HG02973 (cell line): ENCODE measurements at regions not wholly inside any gene's neighbourhood (a gene's known extent, or its start where the extent isn't known, plus 50 kb on each side); places are given as distances from the start of the nearest gene placed in this dataset.

ENCODE experiments used
- ATAC-seq: cut with Tn5 transposase; IDR thresholded peaks from one replicate; pipeline ENCODE4 v1.9.1; 2021; ENCODE audit warnings: moderate library complexity; ENCODE audit not compliant: unreplicated experiment

- ATAC-seq = no peak
Observed at GRCh38 chr17:79163071-79163470, 88.4 kb downstream of the ENGASE start.

GRCh38 chr17:79162012-79162963, 87.7 kb downstream of the ENGASE start:
- no peak for ATAC-seq

GRCh38 chr17:79160980-79161636, 86.5 kb downstream of the ENGASE start:
- ATAC-seq = no peak

GRCh38 chr17:79159926-79160325, 85.3 kb downstream of the ENGASE start:
- ATAC-seq = no peak

DNA sequence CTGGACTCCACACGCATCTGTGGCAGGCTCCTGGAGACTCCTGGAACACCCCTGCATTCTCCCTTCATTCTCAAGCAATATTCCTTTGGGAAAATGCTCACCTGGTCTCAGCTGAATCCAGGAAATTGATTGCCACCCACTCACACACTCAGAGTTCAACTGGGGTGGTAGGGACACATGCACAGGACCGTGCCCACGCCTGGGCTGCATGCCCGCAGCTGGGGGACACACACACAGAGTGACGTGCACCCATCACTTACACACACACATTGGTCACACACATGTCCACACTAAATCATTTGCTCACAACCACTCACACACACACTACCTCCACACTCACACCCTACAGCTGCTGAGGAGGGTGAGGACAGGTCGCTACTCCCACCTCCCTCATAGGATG, 84.8 kb downstream of the ENGASE start:
- ATAC-seq = no peak

- ATAC-seq = no peak
Observed at GRCh38 chr17:79156463-79157095, 82.0 kb downstream of the ENGASE start.

DNA sequence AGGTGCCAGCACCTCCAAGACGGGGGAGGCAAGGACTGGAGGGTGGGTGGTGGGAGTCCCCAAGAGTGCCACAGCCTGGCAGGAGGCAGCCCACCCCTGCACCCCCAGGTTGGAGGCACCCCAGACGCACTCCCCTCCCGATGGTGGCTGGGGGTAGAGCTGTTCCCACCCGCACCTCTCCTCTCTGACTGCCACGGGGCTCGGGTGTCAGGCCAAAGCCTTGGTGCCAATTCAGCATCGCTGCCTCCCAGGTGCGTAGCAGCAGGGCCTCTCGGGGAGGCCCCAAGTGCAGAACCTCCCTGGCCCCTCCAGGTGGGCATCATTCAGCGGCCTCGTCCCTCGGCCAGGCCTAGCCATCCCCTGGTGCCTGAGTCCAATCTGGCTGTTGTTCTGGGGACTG, 81.1 kb downstream of the ENGASE start:
- ATAC-seq = no peak

- no peak for ATAC-seq
Observed at GRCh38 chr17:79154951-79155585, 80.4 kb downstream of the ENGASE start.

GRCh38 chr17:79154446-79154845, 79.8 kb downstream of the ENGASE start:
- ATAC-seq = no peak

DNA sequence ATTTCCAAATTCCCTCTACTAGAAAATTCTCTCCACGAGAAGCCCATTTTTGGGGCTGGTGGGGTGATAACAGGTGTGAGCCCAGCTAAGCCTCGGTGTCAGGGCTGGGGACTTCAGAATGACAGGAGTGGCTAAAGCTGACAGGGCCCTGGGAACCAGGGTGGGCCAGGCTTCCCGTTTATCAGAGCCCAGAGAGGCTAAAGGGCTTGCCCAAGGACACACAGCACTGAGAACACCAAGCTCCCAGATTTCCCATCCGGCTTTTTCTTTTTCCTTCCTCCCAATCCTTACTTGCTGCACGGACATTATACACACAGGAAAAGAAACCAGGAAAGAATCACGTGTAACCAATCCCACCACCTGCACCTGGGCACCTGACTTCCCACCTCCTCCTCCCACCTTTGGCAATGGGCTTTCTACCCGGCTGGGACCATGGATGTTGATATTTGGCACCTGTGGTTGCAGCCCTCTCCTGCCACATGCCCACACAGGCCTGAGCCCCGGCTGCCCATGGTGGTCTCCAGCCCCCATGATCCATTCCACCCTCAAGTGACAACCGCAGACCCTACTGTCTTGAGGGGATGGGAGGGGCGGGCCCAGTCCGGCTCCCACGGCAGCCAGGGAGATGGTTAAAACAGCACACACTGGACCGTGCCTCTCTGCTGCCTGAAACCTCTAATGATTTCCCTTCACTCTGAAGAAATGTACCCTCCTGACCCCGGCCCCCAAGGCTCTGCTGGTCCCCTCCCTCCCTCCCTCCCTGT, 78.9 kb downstream of the ENGASE start:
- no peak for ATAC-seq

DNA sequence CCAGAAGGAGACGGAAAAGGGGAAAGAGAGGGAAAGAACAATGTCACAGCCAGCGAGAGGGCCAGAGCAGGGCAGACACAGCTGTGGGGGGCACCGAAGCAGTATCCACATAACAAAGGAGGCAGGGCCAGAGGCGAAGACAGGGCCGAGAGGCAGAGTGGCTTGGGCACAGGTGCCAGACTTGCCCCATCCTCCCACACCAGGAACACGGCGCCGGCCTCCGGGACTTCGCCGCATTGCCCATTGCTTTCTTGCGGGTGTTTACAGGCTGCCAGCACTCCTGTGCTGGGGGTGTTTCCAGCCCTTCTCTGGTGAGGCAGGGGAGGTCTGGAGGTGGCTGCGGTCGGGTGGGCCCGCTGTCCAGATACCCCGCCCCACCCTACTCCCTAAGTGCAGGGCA, 78.0 kb downstream of the ENGASE start:
- no peak for ATAC-seq

DNA sequence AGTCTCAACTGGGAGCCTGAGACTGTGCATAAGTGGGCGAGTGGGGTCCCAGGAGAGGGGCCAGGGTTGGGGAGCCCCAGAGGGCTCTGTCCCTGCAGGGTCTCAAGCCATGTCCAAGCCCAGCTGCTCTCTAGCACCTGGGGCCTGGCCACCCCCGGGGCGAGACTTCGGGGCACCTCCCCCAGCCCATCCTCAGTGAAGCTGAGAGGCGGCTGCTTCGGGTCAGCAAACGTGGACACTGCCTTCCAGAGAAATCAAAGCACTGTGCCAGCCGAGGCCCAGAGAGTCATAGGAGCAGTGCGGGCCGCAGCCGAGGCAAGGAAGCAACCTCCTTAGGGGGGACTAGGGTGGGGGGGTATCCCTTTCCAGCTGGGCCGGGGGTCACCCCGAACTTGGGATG, 77.5 kb downstream of the ENGASE start:
- ATAC-seq = no peak

GRCh38 chr17:79150799-79151198, 76.2 kb downstream of the ENGASE start:
- no peak for ATAC-seq

- no peak for ATAC-seq
Observed at GRCh38 chr17:79150035-79150733, 75.6 kb downstream of the ENGASE start.

DNA sequence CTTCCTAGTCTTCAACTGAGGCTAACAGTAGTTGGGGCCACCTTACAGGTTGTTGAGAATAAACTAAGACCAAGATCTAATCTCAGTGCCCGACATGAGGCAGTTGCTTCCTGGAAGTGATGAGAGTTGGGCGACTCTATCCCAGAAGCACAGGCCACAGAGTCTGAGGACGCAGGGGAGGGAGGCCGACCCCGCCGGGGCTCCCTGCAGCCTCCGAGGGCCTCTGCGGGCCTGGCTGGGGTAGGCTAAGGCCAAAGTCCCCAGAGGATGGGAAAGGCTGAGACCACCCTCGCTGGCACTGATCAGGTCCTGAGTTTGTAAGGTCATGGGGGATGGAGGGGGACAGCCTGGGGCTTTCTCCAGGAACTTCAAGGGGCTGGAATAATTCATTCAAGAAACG, 74.0 kb downstream of the ENGASE start:
- ATAC-seq = no peak

GRCh38 chr17:79147746-79148506, 73.3 kb downstream of the ENGASE start:
- ATAC-seq = no peak

GRCh38 chr17:79146562-79146961, 71.9 kb downstream of the ENGASE start:
- no peak for ATAC-seq

DNA sequence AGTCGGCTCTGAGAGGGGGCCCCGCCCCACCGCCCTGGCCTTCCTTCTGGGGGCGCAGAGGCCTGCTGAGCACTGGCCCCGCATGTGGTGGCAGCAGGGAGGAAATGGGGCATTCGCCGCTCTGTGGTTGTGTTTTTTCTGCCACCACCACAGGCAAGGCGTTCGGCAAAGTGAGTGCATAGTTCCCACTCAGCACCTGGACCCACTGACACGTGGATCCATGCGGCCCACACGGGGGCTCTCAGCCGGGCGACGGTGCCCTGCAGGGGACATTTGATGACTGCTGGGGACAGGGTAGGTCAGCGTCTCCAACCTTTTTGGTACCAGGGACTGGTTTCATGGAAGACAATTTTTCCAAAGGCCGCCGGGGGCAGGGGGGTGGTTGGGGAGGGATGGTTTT, 70.9 kb downstream of the ENGASE start:
- ATAC-seq = no peak

GRCh38 chr17:79144133-79144532, 69.5 kb downstream of the ENGASE start:
- ATAC-seq = no peak
